ENCODE measurements at regions not wholly inside any gene's neighbourhood (a gene's known extent, or its start where the extent isn't known, plus 50 kb on each side); places are given as distances from the start of the nearest gene placed in this dataset.

GRCh38 chr12:58607805-58608204 lies 312.5 kb downstream of the LRIG3 start:
- no peak overlapping the region for H3K27ac ChIP-seq
- no peak for TF ChIP-seq CTCF (conservative IDR thresholded peaks at IDR 0.05; ENCODE audit: low read depth)
- ChIA-PET POLR2A (ENCODE audit: low non-redundant PET) (no interaction called here), CTCF (no interaction called here)
- DNase-seq (ENCODE audit: low spot score), result no peak

GRCh38 chr12:58608711-58609110 lies 311.6 kb downstream of the LRIG3 start:
- no peak for DNase-seq (ENCODE audit: low spot score)
- no peak overlapping the region for H3K27ac ChIP-seq
- ChIA-PET CTCF (no interaction called here), POLR2A (ENCODE audit: low non-redundant PET) (no interaction called here)
- no peak for TF ChIP-seq CTCF (conservative IDR thresholded peaks at IDR 0.05; ENCODE audit: low read depth)

- TF ChIP-seq CTCF (conservative IDR thresholded peaks at IDR 0.05; ENCODE audit: low read depth), result no peak
- ChIA-PET CTCF (interaction anchor here (0.6 kb wide), 1 partner anchor 620 kb away, joined by 3 read pairs; no protein-coding TSS in a partner anchor), POLR2A (ENCODE audit: low non-redundant PET) (no interaction called here)
- no peak for DNase-seq (ENCODE audit: low spot score)
- H3K27ac ChIP-seq, result no peak overlapping the region
Measured at GRCh38 chr12:58615047-58615446, 305.3 kb downstream of the LRIG3 start.

GRCh38 chr12:58615576-58615975 lies 304.7 kb downstream of the LRIG3 start:
- CTCF ChIA-PET, result no interaction called here
- no peak for DNase-seq (ENCODE audit: low spot score)
- POLR2A ChIA-PET (ENCODE audit: low non-redundant PET), result no interaction called here
- no peak for TF ChIP-seq CTCF (conservative IDR thresholded peaks at IDR 0.05; ENCODE audit: low read depth)
- H3K27ac ChIP-seq, result no peak overlapping the region

GRCh38 chr12:58616618-58617017 lies 303.7 kb downstream of the LRIG3 start:
- no peak for DNase-seq (ENCODE audit: low spot score)
- TF ChIP-seq CTCF (conservative IDR thresholded peaks at IDR 0.05; ENCODE audit: low read depth), result no peak
- H3K27ac ChIP-seq, result no peak overlapping the region
- CTCF ChIA-PET, result no interaction called here
- POLR2A ChIA-PET (ENCODE audit: low non-redundant PET), result no interaction called here

GRCh38 chr12:58621126-58621525 lies 299.2 kb downstream of the LRIG3 start:
- POLR2A ChIA-PET (ENCODE audit: low non-redundant PET), result no interaction called here
- DNase-seq (ENCODE audit: low spot score), result no peak
- TF ChIP-seq CTCF (conservative IDR thresholded peaks at IDR 0.05; ENCODE audit: low read depth), result no peak
- CTCF ChIA-PET, result no interaction called here
- H3K27ac ChIP-seq, result no peak overlapping the region

- DNase-seq (ENCODE audit: low spot score), result no peak
- no peak overlapping the region for H3K27ac ChIP-seq
- TF ChIP-seq CTCF (conservative IDR thresholded peaks at IDR 0.05; ENCODE audit: low read depth), result no peak
- CTCF ChIA-PET, result interaction anchor here (0.7 kb wide), 2 partner anchors 12 to 89 kb away, joined by 3 to 4 read pairs; no protein-coding TSS in a partner anchor
- POLR2A ChIA-PET (ENCODE audit: low non-redundant PET), result no interaction called here
Measured at GRCh38 chr12:58629376-58629775, 290.9 kb downstream of the LRIG3 start.

Measured in RWPE1 (cell line).